HCT116 (cell line): ENCODE measurements at regions not wholly inside any gene's neighbourhood (a gene's known extent, or its start where the extent isn't known, plus 50 kb on each side); places are given as distances from the start of the nearest gene placed in this dataset.

Experiments
- ATAC-seq: fragments of 200-7000 bp; cut with Tn5 transposase; 2 replicates; pipeline ENCODE4 v1.9.1; 2020; ENCODE audit warnings: mild to moderate bottlenecking, moderate library complexity
- BruUV-seq: library from RNA; stranded (reverse); fragments of 400-500 nt; replicated peaks from 2 replicates; lab custom pipeline; 2021; lab: Mats Ljungman, UMichigan
- CTCF ChIA-PET: fragments of 300-600 bp; sonication (Branson Sonifier 250); formaldehyde crosslinking; loops from one replicate; lab custom pipeline; 2021; ENCODE audit warnings: antibody characterized with exemption; lab: Charles Lee
- POLR2A ChIA-PET: fragments of 300-600, 350-600 bp; sonication (Branson Sonifier 250); formaldehyde crosslinking; loops from one replicate; lab custom pipeline; 2021; ENCODE audit warnings: antibody characterized with exemption; lab: Charles Lee
- RAD21 ChIA-PET, 2 experiments: fragments of 300-600 bp; sonication (Branson Sonifier 250); formaldehyde crosslinking; loops; one replicate each; lab custom pipeline; 2023; ENCODE audit warnings: low total read pairs in 2 of 2; ENCODE audit not compliant: uncharacterized antibody in 2 of 2, unreplicated experiment in 2 of 2, low non-redundant PET in 1 of 2; lab: Charles Lee
- DNase-seq: peaks from one replicate; pipeline ENCODE4 v3.0.0-alpha.2; 2010; ENCODE audit warnings: low read depth, low spot score
- H2AFZ ChIP-seq: fragments of 200-600 bp; shearing (Covaris generic), sonication (generic); 2 replicates; pipeline ENCODE4 v1.6.1; 2017; ENCODE audit warnings: low read depth, mixed run types, mixed read lengths, antibody characterized with exemption, low read length; ENCODE audit not compliant: poor library complexity, severe bottlenecking
- H3K27ac ChIP-seq: 2 replicates; pipeline ENCODE4 v1.5.1; 2012; ENCODE audit warnings: low read depth, low read length
- H3K27me3 ChIP-seq: fragments of 200-600 bp; sonication (generic); 2 replicates; pipeline ENCODE4 v1.6.1; 2016; ENCODE audit warnings: mixed run types, low read length, mixed read lengths; ENCODE audit not compliant: insufficient read depth
- H3K36me3 ChIP-seq, 2 experiments: fragments of 200-500 bp in 1 of 2; fragments of 200-600 bp in 1 of 2; sonication (Bioruptor generic) in 1 of 2; sonication (generic) in 1 of 2; 2 replicates each; pipeline versions ENCODE4 v1.5.1 to v1.6.1; 2014 to 2016; ENCODE audit warnings: low read length in 2 of 2, inconsistent platforms in 1 of 2, mixed read lengths in 1 of 2, mixed run types in 1 of 2; ENCODE audit not compliant: insufficient read depth in 2 of 2, control insufficient read depth in 1 of 2
- H3K4me1 ChIP-seq, 2 experiments: fragments of 200-600 bp in 1 of 2; sonication (generic) in 1 of 2; 2 replicates each; pipeline versions ENCODE4 v1.5.1 to v1.6.1; 2012 to 2017; ENCODE audit warnings: low read length in 2 of 2, inconsistent platforms in 1 of 2, mild to moderate bottlenecking in 1 of 2, mixed read lengths in 1 of 2, mixed run types in 1 of 2, moderate library complexity in 1 of 2; ENCODE audit not compliant: insufficient read depth in 2 of 2, control insufficient read depth in 1 of 2
- H3K4me2 ChIP-seq: fragments of 200-600 bp; sonication (generic); 2 replicates; pipeline ENCODE4 v1.6.1; 2017; ENCODE audit warnings: mixed run types, low read length, mixed read lengths
- H3K4me3 ChIP-seq, 2 experiments: fragments of 200-600 bp in 1 of 2; sonication (generic) in 1 of 2; replicated peaks in 1 of 2; 2 replicates each; pipeline ENCODE4 v1.5.1; 2011 to 2016; ENCODE audit warnings: low read length in 2 of 2, control low read depth in 1 of 2, low read depth in 1 of 2, mild to moderate bottlenecking in 1 of 2, mixed read lengths in 1 of 2, mixed run types in 1 of 2
- H3K79me2 ChIP-seq: fragments of 200-600 bp; sonication (generic); 2 replicates; pipeline ENCODE4 v1.6.1; 2017; ENCODE audit warnings: mild to moderate bottlenecking, mixed run types, low read length, moderate library complexity, mixed read lengths; ENCODE audit not compliant: insufficient read depth
- H3K9ac ChIP-seq: fragments of 200-600 bp; sonication (generic); 2 replicates; pipeline ENCODE4 v1.6.1; 2016; ENCODE audit warnings: low read length, mixed read lengths
- H3K9me2 ChIP-seq: fragments of 200-600 bp; sonication (generic), shearing (Covaris generic); 2 replicates; pipeline ENCODE4 v1.6.1; 2017; ENCODE audit warnings: mixed run types, mild to moderate bottlenecking, moderate library complexity; ENCODE audit not compliant: insufficient read depth
- H3K9me3 ChIP-seq, 2 experiments: fragments of 200-500 bp in 1 of 2; fragments of 200-600 bp in 1 of 2; sonication (Bioruptor generic) in 1 of 2; sonication (generic) in 1 of 2; 2 replicates each; pipeline ENCODE4 v1.6.1; 2014 to 2017; ENCODE audit warnings: low read length in 2 of 2, mixed read lengths in 2 of 2, inconsistent platforms in 1 of 2, low read depth in 1 of 2, mild to moderate bottlenecking in 1 of 2, mixed run types in 1 of 2, moderate library complexity in 1 of 2; ENCODE audit not compliant: control insufficient read depth in 1 of 2, insufficient read depth in 1 of 2
- H4K20me1 ChIP-seq: fragments of 200-600 bp; sonication (generic), shearing (Covaris generic); 2 replicates; pipeline ENCODE4 v1.6.1; 2017; ENCODE audit warnings: mixed run types, mild to moderate bottlenecking, moderate library complexity; ENCODE audit not compliant: insufficient read depth
- CEBPB ChIP-seq: IDR thresholded peaks from 2 replicates; pipeline ENCODE4 v1.6.1; 2012; ENCODE audit warnings: low read depth
- CTCF ChIP-seq, 3 experiments: fragments of 200-600 bp in 1 of 3; sonication (generic) in 1 of 3; IDR thresholded peaks in 2 of 3; conservative IDR thresholded peaks in 1 of 3; 2 replicates each; pipeline ENCODE4 v1.5.1; 2012 to 2017; ENCODE audit warnings: low read depth in 2 of 3, low read length in 2 of 3, antibody characterized with exemption in 1 of 3, borderline replicate concordance in 1 of 3, control low read depth in 1 of 3, mild to moderate bottlenecking in 1 of 3, mixed read lengths in 1 of 3, mixed run types in 1 of 3, moderate library complexity in 1 of 3; ENCODE audit not compliant: insufficient read depth in 1 of 3
- EGR1 ChIP-seq: IDR thresholded peaks from 2 replicates; pipeline ENCODE4 v1.6.1; 2012; ENCODE audit warnings: low read depth
- ELF1 ChIP-seq: IDR thresholded peaks from 2 replicates; pipeline ENCODE4 v1.6.1; 2012; ENCODE audit warnings: low read depth, borderline replicate concordance
- EZH2phosphoT487 ChIP-seq: fragments of 200-600 bp; IDR thresholded peaks from 2 replicates; pipeline ENCODE4 v1.6.1; 2018; ENCODE audit warnings: antibody characterized with exemption, borderline replicate concordance
- FOSL1 ChIP-seq: IDR thresholded peaks from 2 replicates; pipeline ENCODE4 v1.6.1; 2012; ENCODE audit warnings: low read depth
- JUND ChIP-seq: IDR thresholded peaks from 2 replicates; pipeline ENCODE4 v1.6.1; 2012
- POLR2A ChIP-seq: IDR thresholded peaks from 2 replicates; pipeline ENCODE4 v1.7.0; 2011; ENCODE audit warnings: borderline replicate concordance; ENCODE audit not compliant: insufficient read depth, insufficient read length; ENCODE audit errors: extremely low read depth
- POLR2AphosphoS5 ChIP-seq: IDR thresholded peaks from 2 replicates; pipeline ENCODE4 v1.6.1; 2011; ENCODE audit warnings: mild to moderate bottlenecking, low read depth, low read length, moderate library complexity
- RAD21 ChIP-seq: IDR thresholded peaks from 2 replicates; pipeline ENCODE4 v1.6.1; 2012; ENCODE audit warnings: low read depth, mild to moderate bottlenecking
- REST ChIP-seq: IDR thresholded peaks from 2 replicates; pipeline ENCODE4 v1.6.1; 2012; ENCODE audit warnings: low read depth
- SIN3A ChIP-seq: IDR thresholded peaks from 2 replicates; pipeline ENCODE4 v1.6.1; 2012; ENCODE audit warnings: low read depth
- SP1 ChIP-seq: IDR thresholded peaks from 2 replicates; pipeline ENCODE4 v1.6.1; 2012; ENCODE audit warnings: low read depth
- SRF ChIP-seq: IDR thresholded peaks from 2 replicates; pipeline ENCODE4 v1.6.1; 2012; ENCODE audit warnings: low read depth
- TCF7L2 ChIP-seq: IDR thresholded peaks from 2 replicates; pipeline ENCODE4 v1.7.0; 2011; ENCODE audit warnings: borderline replicate concordance, inconsistent platforms; ENCODE audit not compliant: insufficient read depth, insufficient read length; ENCODE audit errors: extremely low read depth
- ZNF274 ChIP-seq: fragments of 200-500 bp; sonication (Bioruptor generic); IDR thresholded peaks from 2 replicates; pipeline ENCODE4 v1.6.1; 2014; ENCODE audit warnings: mild to moderate bottlenecking, low read depth, low read length, inconsistent platforms
- intact Hi-C: fragments of 100-400 bp; cut with micrococcal nuclease; formaldehyde crosslinking; loops from 2 replicates; pipeline ENCODE4 v1.10.0; 2022

- H3K4me2 ChIP-seq = no peak overlapping the region
- H3K27ac ChIP-seq = no peak overlapping the region
- no peak overlapping the region for H3K9ac ChIP-seq
- H3K27me3 ChIP-seq = no peaks in the 10 kb centered on the region
- H3K9me2 ChIP-seq = no peaks in the 10 kb centered on the region
- ChIA-PET POLR2A (no interaction called here), RAD21 (no interaction called here), CTCF (no interaction called here)
- no peaks in the 10 kb centered on the region for H3K79me2 ChIP-seq
- H3K36me3 ChIP-seq = no peaks in the 10 kb centered on the region
- H3K4me3 ChIP-seq = no peak overlapping the region
- no peak for TF ChIP-seq ELF1
- no peak for TF ChIP-seq JUND
- no peak for TF ChIP-seq EZH2phosphoT487
- no peak for TF ChIP-seq CTCF (IDR thresholded peaks at IDR 0.05 in 2 of 3, conservative IDR thresholded peaks at IDR 0.05 in 1 of 3; ENCODE audit: borderline replicate concordance in 1 of 3, insufficient read depth in 1 of 3, low read depth in 2 of 3, low read length in 2 of 3)
- TF ChIP-seq SP1 = no peak
- no peak for TF ChIP-seq TCF7L2
- TF ChIP-seq POLR2AphosphoS5 = no peak
- TF ChIP-seq SRF = no peak
- TF ChIP-seq CEBPB = no peak
- no peak for TF ChIP-seq FOSL1
- TF ChIP-seq REST = no peak
- TF ChIP-seq ZNF274 = no peak
- TF ChIP-seq SIN3A = no peak
- TF ChIP-seq RAD21 = no peak
- no peak for TF ChIP-seq POLR2A
- TF ChIP-seq EGR1 = no peak
- ATAC-seq (no peak), DNase-seq (no peak)
- peaks cover 11 to 15% of the 10 kb centered on the region in 2 experiments; a peak in 2 of 4 replicates for H3K9me3 ChIP-seq
- no peak overlapping the region for H2AFZ ChIP-seq
- no TSS peak for BruUV-seq
- intact Hi-C loops = no loop called here
- H4K20me1 ChIP-seq = no peaks in the 10 kb centered on the region
- H3K4me1 ChIP-seq = no peaks in the 10 kb centered on the region
Observed at GRCh38 chr21:23524685-23525084, 2082.6 kb downstream of the MRPL39 start.
